ENCODE measurements at regions not wholly inside any gene's neighbourhood (a gene's known extent, or its start where the extent isn't known, plus 50 kb on each side); places are given as distances from the start of the nearest gene placed in this dataset.

DNA sequence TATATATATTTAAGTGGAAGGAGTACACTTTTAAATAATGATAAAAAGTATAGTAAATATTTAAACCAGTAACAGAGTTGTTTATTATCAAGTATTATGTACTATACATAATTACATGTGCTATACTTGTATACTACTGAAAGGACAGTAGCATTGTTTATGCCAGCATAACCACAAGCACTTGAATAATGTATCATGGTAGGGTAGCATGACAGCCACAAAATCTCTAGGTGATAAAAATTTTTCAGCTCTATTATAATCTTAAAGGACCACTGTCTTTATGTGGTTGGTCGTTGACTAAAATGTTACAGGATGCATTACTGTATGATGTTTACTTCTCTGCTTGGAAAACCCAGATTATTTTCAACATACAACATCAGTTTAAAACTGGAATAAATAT is 349.2 kb downstream of the CASP12 start:
- Histone ChIP-seq H3K4me3 (ENCODE audit: low read length in 2 of 2) (no peak overlapping the region), H3K4me2 (ENCODE audit: insufficient read depth, low read length, poor library complexity, severe bottlenecking) (no peak overlapping the region)

DNA sequence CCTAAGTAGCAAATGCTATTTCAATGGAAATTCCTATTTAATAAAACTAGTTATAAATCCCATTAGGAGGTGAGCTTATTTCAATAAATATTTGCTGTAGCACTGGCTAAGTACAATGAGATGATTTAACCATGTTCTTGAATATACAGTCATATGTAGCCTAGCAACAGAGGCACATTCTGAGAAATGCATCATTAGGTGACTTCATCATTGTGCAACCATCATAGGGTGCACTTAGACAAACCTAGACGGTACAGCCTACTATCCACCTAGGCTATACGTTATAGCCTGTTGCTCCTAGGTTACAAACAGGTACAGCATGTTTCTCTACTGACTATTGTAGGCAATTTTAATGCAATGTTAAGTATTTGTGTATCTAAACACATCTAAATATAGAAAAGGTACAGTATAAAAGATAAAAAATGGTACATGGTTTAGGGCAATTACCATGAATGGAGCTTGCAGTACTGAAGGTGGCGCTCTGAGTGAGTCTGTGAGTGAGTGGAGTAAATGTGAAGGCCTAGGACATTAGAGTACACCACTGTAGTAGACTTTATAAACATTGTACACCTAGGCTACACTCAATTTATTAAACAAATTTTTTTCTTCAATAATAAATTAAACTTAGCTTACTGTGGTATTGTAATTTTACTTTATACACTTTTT is 350.1 kb downstream of the CASP12 start:
- no CpG with 5 or more reads among the region's 3 CpGs for WGBS, 2 donors (ENCODE audit: extremely low coverage in 2 of 2, insufficient read length in 2 of 2, insufficient replicate concordance in 1 of 2)
- no peak overlapping the region for H2BK5ac ChIP-seq (ENCODE audit: low read length)
- H4K8ac ChIP-seq (ENCODE audit: low read depth, low read length), result no peak overlapping the region
- no peak overlapping the region for H3K14ac ChIP-seq (ENCODE audit: low read length)
- H3K27ac ChIP-seq (replicated peaks; ENCODE audit: low read length), result no peak overlapping the region
- H3K9me3 ChIP-seq (replicated peaks in 1 of 2; ENCODE audit: control insufficient read depth in 2 of 2, insufficient read depth in 1 of 2, low read depth in 1 of 2, low read length in 2 of 2), result no peaks in the 10 kb centered on the region
- no peaks in the 10 kb centered on the region for H3K4me1 ChIP-seq (ENCODE audit: control insufficient read depth in 2 of 2, insufficient read depth in 1 of 2, low read depth in 1 of 2, low read length in 2 of 2)
- H3K18ac ChIP-seq (ENCODE audit: low read length), result no peak overlapping the region
- H4K91ac ChIP-seq (ENCODE audit: low read depth, low read length, poor library complexity), result no peak overlapping the region
- DNase-seq (ENCODE audit: low spot score), result no peak
- H3K23ac ChIP-seq (ENCODE audit: low read depth, low read length, poor library complexity), result no peak overlapping the region
- no peaks in the 10 kb centered on the region for H3K79me1 ChIP-seq (ENCODE audit: low read depth, low read length)
- H2BK12ac ChIP-seq (ENCODE audit: low read length), result no peak overlapping the region
- H3K4ac ChIP-seq (ENCODE audit: low read length), result no peak overlapping the region
- H3K36me3 ChIP-seq (replicated peaks in 1 of 2; ENCODE audit: control insufficient read depth in 2 of 2, insufficient read depth in 2 of 2, low read length in 2 of 2), result no peaks in the 10 kb centered on the region
- no peaks in the 10 kb centered on the region for H3K27me3 ChIP-seq (ENCODE audit: control insufficient read depth in 3 of 3, insufficient read depth in 3 of 3, low read depth in 1 of 3, low read length in 3 of 3)
- no peak overlapping the region for H2AFZ ChIP-seq (ENCODE audit: low read length)
- H2AK5ac ChIP-seq (ENCODE audit: low read depth, low read length), result no peak overlapping the region
- H3K4me3 ChIP-seq (ENCODE audit: low read length in 2 of 2), result no peak overlapping the region
- no peak overlapping the region for H2BK15ac ChIP-seq (ENCODE audit: low read length)
- no peak overlapping the region for H3K9ac ChIP-seq (ENCODE audit: low read depth, low read length, poor library complexity)
- H2BK120ac ChIP-seq (ENCODE audit: low read depth, low read length), result no peak overlapping the region
- no peak overlapping the region for H3K4me2 ChIP-seq (ENCODE audit: insufficient read depth, low read length, poor library complexity, severe bottlenecking)

More for the DNA sequence above, 349.2 kb downstream of the CASP12 start:
- no peak for DNase-seq (ENCODE audit: low spot score)
- no peak overlapping the region for H3K18ac ChIP-seq (ENCODE audit: low read length)
- no peak overlapping the region for H2AK5ac ChIP-seq (ENCODE audit: low read depth, low read length)
- H3K36me3 ChIP-seq (replicated peaks in 1 of 2; ENCODE audit: control insufficient read depth in 2 of 2, insufficient read depth in 2 of 2, low read length in 2 of 2), result no peaks in the 10 kb centered on the region
- H3K27ac ChIP-seq (replicated peaks; ENCODE audit: low read length), result no peak overlapping the region
- no peak overlapping the region for H4K91ac ChIP-seq (ENCODE audit: low read depth, low read length, poor library complexity)
- H3K27me3 ChIP-seq (ENCODE audit: control insufficient read depth in 3 of 3, insufficient read depth in 3 of 3, low read depth in 1 of 3, low read length in 3 of 3), result no peaks in the 10 kb centered on the region
- H3K9me3 ChIP-seq (replicated peaks in 1 of 2; ENCODE audit: control insufficient read depth in 2 of 2, insufficient read depth in 1 of 2, low read depth in 1 of 2, low read length in 2 of 2), result no peaks in the 10 kb centered on the region
- no peak overlapping the region for H2BK5ac ChIP-seq (ENCODE audit: low read length)
- no CpG with 5 or more reads among the region's 1 CpG for WGBS, 2 donors (ENCODE audit: extremely low coverage in 2 of 2, insufficient read length in 2 of 2, insufficient replicate concordance in 1 of 2)
- no peak overlapping the region for H3K14ac ChIP-seq (ENCODE audit: low read length)
- no peaks in the 10 kb centered on the region for H3K4me1 ChIP-seq (ENCODE audit: control insufficient read depth in 2 of 2, insufficient read depth in 1 of 2, low read depth in 1 of 2, low read length in 2 of 2)
- H2AFZ ChIP-seq (ENCODE audit: low read length), result no peak overlapping the region
- H2BK12ac ChIP-seq (ENCODE audit: low read length), result no peak overlapping the region
- no peak overlapping the region for H3K23ac ChIP-seq (ENCODE audit: low read depth, low read length, poor library complexity)
- H3K4ac ChIP-seq (ENCODE audit: low read length), result no peak overlapping the region
- no peak overlapping the region for H2BK15ac ChIP-seq (ENCODE audit: low read length)
- no peak overlapping the region for H2BK120ac ChIP-seq (ENCODE audit: low read depth, low read length)
- no peak overlapping the region for H3K9ac ChIP-seq (ENCODE audit: low read depth, low read length, poor library complexity)
- no peak overlapping the region for H4K8ac ChIP-seq (ENCODE audit: low read depth, low read length)
- H3K79me1 ChIP-seq (ENCODE audit: low read depth, low read length), result no peaks in the 10 kb centered on the region

DNA sequence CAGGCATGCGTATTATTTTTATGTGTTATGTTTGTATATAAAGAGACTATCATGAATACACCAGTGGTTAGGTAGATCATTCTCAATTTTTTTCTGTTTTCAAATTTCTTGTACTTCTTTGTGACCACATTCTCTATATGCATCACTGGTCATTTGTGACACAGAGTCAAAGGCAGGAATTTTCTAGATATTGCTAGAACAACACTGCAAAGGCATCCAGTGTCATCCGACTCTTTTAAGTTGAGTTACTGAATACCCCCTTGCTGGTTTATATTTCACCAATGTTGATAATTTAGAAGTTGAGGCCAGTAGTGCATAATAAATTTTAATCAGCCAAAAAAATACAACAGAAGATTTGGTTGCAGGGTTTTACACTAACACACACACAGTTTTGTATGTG is 351.8 kb downstream of the CASP12 start:
- Histone ChIP-seq H3K27ac (replicated peaks; ENCODE audit: low read length) (no peak overlapping the region), H2BK120ac (ENCODE audit: low read depth, low read length) (no peak overlapping the region), H3K27me3 (ENCODE audit: control insufficient read depth in 3 of 3, insufficient read depth in 3 of 3, low read depth in 1 of 3, low read length in 3 of 3) (no peaks in the 10 kb centered on the region), H3K9ac (ENCODE audit: low read depth, low read length, poor library complexity) (no peak overlapping the region), H2BK15ac (ENCODE audit: low read length) (no peak overlapping the region), H4K8ac (ENCODE audit: low read depth, low read length) (no peak overlapping the region), H3K36me3 (replicated peaks in 1 of 2; ENCODE audit: control insufficient read depth in 2 of 2, insufficient read depth in 2 of 2, low read length in 2 of 2) (no peaks in the 10 kb centered on the region), H3K4me3 (ENCODE audit: low read length in 2 of 2) (no peak overlapping the region), H2BK12ac (ENCODE audit: low read length) (no peak overlapping the region), H2BK5ac (ENCODE audit: low read length) (no peak overlapping the region), H3K79me1 (ENCODE audit: low read depth, low read length) (no peaks in the 10 kb centered on the region), H3K18ac (ENCODE audit: low read length) (no peak overlapping the region), H3K9me3 (replicated peaks in 1 of 2; ENCODE audit: control insufficient read depth in 2 of 2, insufficient read depth in 1 of 2, low read depth in 1 of 2, low read length in 2 of 2) (no peaks in the 10 kb centered on the region), H4K91ac (ENCODE audit: low read depth, low read length, poor library complexity) (no peak overlapping the region), H3K4ac (ENCODE audit: low read length) (no peak overlapping the region), H3K4me2 (ENCODE audit: insufficient read depth, low read length, poor library complexity, severe bottlenecking) (no peak overlapping the region), H3K4me1 (ENCODE audit: control insufficient read depth in 2 of 2, insufficient read depth in 1 of 2, low read depth in 1 of 2, low read length in 2 of 2) (no peaks in the 10 kb centered on the region), H2AFZ (ENCODE audit: low read length) (no peak overlapping the region), H2AK5ac (ENCODE audit: low read depth, low read length) (no peak overlapping the region), H3K23ac (ENCODE audit: low read depth, low read length, poor library complexity) (no peak overlapping the region), H3K14ac (ENCODE audit: low read length) (no peak overlapping the region)
- no CpG with 5 or more reads among the region's 2 CpGs for WGBS, 2 donors (ENCODE audit: extremely low coverage in 2 of 2, insufficient read length in 2 of 2, insufficient replicate concordance in 1 of 2)
- no peak for DNase-seq (ENCODE audit: low spot score)

DNA sequence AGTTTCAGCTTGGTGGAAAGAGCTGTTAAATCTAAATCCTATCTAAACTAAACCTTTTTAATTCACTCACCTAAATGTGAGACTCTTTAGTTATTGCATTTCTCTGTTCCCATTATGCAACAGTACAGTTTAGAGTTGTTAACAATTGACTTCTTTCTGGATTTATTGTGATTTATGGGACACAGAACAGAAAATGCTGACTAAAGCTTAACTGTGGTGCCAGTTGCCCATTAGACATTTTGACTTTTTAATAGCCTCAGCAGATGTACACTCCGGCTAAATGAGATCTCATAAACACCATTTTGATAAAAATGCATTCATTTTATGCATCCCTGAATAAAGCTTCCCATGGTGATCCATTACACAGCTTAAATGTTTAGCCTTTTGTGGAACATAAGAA is 356.6 kb downstream of the CASP12 start:
- Histone ChIP-seq H3K9me3 (replicated peaks in 1 of 2; ENCODE audit: control insufficient read depth in 2 of 2, insufficient read depth in 1 of 2, low read depth in 1 of 2, low read length in 2 of 2) (no peaks in the 10 kb centered on the region), H3K9ac (ENCODE audit: low read depth, low read length, poor library complexity) (no peak overlapping the region), H2BK12ac (ENCODE audit: low read length) (no peak overlapping the region), H2AFZ (ENCODE audit: low read length) (peak overlapping the region; percentile 40), H3K4me1 (ENCODE audit: control insufficient read depth in 2 of 2, insufficient read depth in 1 of 2, low read depth in 1 of 2, low read length in 2 of 2) (no peaks in the 10 kb centered on the region), H3K18ac (ENCODE audit: low read length) (no peak overlapping the region), H2BK120ac (ENCODE audit: low read depth, low read length) (no peak overlapping the region), H3K4ac (ENCODE audit: low read length) (no peak overlapping the region), H3K14ac (ENCODE audit: low read length) (no peak overlapping the region), H2BK15ac (ENCODE audit: low read length) (no peak overlapping the region), H3K27me3 (ENCODE audit: control insufficient read depth in 3 of 3, insufficient read depth in 3 of 3, low read depth in 1 of 3, low read length in 3 of 3) (no peaks in the 10 kb centered on the region), H4K8ac (ENCODE audit: low read depth, low read length) (no peak overlapping the region), H3K79me1 (ENCODE audit: low read depth, low read length) (no peaks in the 10 kb centered on the region), H2AK5ac (ENCODE audit: low read depth, low read length) (no peak overlapping the region), H3K27ac (replicated peaks; ENCODE audit: low read length) (no peak overlapping the region), H4K91ac (ENCODE audit: low read depth, low read length, poor library complexity) (no peak overlapping the region), H3K4me2 (ENCODE audit: insufficient read depth, low read length, poor library complexity, severe bottlenecking) (no peak overlapping the region), H3K36me3 (replicated peaks in 1 of 2; ENCODE audit: control insufficient read depth in 2 of 2, insufficient read depth in 2 of 2, low read length in 2 of 2) (no peaks in the 10 kb centered on the region), H3K23ac (ENCODE audit: low read depth, low read length, poor library complexity) (no peak overlapping the region), H2BK5ac (ENCODE audit: low read length) (no peak overlapping the region), H3K4me3 (ENCODE audit: low read length in 2 of 2) (no peak overlapping the region)
- no CpG with 5 or more reads among the region's 1 CpG for WGBS, 2 donors (ENCODE audit: extremely low coverage in 2 of 2, insufficient read length in 2 of 2, insufficient replicate concordance in 1 of 2)
- no peak for DNase-seq (ENCODE audit: low spot score)

Data from neuronal stem cell (in vitro differentiated cells).